Raji (cell line): ENCODE measurements at regions not wholly inside any gene's neighbourhood (a gene's known extent, or its start where the extent isn't known, plus 50 kb on each side); places are given as distances from the start of the nearest gene placed in this dataset.

Experiments used
- POLR2A ChIP-seq: IDR thresholded peaks from 2 replicates; pipeline ENCODE4 v1.6.1; 2011; ENCODE audit warnings: low read depth, low read length, control low read depth; ENCODE audit not compliant: insufficient read depth

DNA sequence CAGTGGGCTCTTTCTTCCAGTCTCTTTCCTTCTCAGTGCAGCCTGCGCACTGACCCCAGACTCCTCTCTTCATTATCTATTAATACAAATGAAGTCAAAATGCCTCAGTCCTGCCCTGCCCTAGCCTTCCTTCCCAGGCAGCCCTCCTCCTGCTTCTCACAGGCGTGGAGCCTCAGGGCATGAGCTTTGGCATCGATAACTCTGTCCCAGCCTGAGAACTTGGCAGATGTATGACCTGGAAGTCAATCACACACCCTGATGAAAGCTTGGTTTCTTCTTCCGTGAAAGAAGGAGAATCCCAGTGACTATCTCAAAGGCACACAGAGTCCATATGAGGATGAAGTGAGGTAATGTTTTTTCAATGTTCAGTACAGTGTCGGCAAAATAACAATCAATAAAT, 600.7 kb upstream of the ID2 start:
- TF ChIP-seq POLR2A: no peak

DNA sequence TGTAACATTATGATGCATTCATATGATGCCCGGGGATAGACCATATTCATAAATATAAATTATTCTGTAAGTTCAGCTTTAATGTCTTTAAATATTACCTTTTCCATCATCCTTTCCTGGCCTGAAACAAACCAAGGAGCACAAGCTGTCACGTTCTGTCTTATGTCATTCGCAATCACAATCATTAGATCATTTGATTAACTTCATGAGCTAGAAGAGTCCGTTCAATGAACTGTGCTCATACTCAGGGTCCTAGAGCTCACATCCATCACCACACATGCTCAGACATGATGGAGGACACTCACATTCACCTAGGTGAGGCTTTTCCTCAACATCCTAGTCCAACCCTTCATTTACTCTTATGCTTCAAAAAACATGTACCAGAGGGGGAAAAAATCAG, 599.0 kb upstream of the ID2 start:
- no peak for TF ChIP-seq POLR2A

DNA sequence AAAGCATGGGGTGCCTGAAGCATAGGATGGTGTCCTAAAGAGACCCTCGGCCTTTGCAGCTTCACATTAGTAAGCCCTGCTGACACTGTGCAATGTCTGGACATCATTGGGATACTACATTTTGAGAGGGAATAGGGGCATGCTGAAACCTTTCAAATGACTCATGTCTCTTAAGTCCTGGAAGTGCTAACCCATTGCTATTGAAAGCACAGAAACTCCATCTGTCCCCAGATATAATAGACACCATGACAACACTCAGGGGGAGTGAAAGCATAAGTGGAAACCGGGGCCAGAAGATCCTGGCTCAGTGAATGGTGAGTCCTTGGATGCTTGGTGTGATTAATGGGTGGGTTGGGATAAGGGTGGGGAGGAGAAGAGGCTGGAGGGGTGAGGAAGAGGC, 595.5 kb upstream of the ID2 start:
- TF ChIP-seq POLR2A: no peak

DNA sequence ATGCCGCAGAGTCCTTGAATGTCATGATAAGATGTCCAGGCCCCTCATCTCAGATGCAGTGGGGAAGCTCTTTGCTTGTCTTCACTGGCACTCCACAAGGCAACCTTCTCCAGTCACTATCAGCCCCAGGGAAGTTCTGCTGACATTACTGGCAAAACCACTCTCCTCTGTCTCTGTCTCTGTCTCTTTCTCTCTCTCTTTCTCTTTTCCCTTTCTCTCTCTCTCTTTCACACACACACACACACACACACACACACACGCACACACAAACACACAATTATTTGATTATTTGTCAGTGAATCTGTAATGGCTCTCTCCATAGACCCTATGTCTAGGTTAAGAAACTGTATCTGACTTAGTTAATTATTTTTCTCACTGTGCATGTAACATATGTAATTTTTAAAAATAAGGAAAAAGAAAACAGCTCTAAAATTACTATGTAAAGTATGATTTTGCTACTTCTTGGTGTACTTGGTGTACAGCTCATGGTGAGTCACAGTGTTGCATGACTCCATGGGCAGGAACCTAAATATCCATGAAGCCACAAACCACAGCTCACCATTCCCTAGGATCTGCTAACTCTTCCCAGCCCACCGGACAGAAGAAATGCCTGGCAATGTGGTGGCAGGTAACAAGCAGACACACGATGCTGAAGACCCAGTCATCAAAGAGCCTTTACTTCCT, 594.9 kb upstream of the ID2 start:
- TF ChIP-seq POLR2A: no peak

DNA sequence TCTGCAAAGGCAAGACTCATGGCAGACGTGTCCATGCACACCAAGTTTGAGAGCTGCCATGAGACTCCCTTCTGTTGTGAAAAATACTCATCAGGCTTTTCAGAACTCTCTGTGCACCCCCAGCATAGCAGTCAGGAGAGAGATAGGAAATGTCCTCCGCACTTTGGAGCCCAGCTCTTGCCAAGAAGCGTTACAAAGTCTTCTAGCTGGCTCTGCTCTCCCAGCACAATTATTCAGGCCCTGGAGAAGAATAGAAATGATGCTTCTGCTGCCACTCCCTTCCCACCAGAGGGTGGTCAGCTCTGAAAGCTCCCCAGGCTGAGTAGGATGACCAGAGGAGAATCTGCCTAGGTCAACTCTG, 594.4 kb upstream of the ID2 start:
- no peak for TF ChIP-seq POLR2A

DNA sequence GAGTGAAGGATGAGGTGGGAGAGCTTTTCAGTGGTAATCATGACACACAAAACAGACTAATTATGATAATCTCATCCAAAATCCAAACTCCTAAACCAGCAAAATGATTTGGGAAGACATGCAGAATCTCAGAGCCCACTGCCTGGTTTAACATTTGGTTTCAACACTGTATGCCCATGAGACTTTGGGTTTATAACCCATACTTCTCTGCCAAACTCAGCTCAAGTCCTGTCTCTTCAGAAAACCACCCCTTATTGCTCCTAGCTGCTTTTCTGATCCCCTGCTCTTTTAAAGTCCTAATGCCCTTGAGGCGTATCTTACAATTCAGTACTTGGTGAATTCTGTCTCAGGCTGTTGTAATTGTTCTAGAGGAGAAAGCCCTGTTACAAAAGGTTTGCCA, 593.0 kb upstream of the ID2 start:
- TF ChIP-seq POLR2A: no peak

DNA sequence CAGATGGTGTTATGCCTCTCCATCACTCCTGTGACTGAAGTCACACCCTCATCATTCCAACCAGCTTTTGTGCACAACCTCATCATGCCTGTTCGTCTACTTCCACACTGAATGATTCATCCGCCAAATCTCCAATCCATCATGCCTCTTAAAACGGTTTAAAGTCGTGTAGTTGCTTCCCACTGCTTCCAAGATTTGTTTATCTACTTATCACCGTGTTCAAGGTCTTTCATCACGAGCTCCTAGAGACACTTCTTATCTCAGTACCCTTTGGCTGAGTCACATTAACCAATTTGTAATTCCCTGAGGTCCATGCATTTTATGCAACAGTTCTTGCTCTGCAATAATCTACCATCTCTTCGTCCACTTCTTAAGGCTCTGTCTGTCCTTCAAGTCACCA, 592.3 kb upstream of the ID2 start:
- TF ChIP-seq POLR2A: no peak

DNA sequence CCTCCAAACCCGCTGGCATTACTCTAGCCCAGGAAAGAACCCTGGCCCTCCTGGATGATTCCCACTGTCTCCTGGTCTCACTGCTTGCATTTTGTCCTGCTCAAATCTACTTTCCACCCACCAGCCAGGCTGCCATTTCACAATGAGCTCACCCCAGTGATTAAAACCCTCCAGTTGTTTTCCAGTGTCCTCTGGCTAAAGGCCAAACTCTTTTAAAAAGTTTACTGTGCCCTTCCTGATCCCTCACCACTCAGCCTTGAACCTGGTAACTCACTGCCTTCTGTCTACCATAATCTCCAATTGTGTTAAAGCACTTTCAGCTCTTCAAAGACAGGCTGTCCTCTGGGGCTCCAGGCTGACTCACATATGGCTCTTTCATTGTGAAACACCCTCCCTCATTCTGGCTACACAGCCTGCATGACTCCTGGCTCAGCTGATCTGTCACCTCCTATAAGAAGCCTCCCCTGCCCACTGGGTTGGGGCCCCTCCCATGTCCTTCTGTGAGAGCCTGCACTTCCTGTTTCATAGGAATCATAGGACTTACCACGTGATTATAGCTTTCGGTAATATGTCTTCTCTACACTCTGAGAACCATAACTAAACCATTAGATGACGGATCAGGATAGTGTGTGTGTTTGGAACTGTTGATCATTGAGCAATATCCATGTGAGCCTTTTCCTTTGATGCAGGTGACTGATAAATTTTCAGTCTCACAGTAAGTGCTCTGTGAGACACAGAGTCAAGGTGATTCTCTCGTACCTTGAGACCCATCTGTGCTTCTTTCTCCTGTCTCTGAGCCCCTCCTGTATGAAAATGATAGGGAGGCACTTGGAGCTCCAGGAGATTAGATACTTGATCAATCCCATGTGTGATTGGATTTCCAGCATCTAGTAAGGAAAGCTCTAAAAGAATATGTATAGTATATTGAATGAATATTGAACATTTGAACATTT, 590.8 kb upstream of the ID2 start:
- TF ChIP-seq POLR2A: no peak

DNA sequence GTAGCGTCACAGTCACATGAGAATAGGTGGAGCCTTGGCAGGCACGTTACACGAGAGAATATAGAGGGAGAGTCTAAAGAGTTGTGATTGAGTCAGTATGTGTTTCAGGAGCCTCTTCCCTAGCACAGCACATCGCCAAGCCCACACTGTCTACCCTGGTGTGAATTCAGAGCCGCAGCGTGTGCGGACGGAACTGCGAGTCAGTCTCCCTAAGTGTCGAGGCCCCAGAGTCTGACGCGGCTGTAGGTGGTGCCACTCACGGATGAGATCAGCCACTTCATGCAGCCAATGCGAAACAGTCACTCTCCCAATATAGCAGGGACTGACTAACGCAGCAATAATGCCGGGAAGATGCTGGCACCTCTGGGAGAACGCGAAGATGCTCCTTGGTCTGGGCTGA, 587.3 kb upstream of the ID2 start:
- TF ChIP-seq POLR2A: no peak

DNA sequence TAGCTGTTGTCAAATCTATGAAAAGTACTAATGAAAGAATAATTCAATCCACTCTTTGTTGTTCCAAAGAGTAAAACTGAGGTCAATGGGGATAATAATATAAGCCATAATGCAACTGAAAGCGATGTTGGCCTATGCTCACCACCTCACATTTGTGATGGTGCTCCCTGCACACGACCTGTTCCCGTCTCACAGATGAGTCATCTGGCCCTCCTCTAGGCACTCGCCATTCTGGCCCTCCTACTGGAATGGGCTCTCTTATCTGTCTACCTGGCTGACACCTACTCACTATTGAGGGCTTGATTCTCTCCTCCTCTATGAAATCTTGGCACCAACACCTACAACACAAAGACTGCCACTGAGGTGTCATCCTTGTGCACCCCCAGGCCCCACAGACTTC, 585.9 kb upstream of the ID2 start:
- TF ChIP-seq POLR2A: no peak

DNA sequence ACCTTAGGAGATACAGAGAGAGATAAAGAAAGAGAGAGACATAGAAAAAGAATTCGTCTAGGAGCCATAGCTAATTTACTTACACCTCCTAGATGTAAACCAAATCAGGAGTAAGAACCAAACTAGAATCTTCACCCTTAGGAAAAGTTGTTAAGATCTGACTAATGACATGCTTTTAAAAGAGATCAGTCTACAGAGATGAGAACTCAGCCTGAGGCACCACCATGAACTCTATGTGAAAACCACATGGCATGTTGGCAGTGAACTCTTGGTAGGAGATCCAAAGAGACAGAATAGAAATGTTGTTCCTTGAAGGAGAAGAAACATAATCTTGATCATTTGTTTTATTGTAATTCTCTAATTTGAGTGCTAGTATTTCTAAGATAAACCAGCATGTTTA, 585.4 kb upstream of the ID2 start:
- no peak for TF ChIP-seq POLR2A

DNA sequence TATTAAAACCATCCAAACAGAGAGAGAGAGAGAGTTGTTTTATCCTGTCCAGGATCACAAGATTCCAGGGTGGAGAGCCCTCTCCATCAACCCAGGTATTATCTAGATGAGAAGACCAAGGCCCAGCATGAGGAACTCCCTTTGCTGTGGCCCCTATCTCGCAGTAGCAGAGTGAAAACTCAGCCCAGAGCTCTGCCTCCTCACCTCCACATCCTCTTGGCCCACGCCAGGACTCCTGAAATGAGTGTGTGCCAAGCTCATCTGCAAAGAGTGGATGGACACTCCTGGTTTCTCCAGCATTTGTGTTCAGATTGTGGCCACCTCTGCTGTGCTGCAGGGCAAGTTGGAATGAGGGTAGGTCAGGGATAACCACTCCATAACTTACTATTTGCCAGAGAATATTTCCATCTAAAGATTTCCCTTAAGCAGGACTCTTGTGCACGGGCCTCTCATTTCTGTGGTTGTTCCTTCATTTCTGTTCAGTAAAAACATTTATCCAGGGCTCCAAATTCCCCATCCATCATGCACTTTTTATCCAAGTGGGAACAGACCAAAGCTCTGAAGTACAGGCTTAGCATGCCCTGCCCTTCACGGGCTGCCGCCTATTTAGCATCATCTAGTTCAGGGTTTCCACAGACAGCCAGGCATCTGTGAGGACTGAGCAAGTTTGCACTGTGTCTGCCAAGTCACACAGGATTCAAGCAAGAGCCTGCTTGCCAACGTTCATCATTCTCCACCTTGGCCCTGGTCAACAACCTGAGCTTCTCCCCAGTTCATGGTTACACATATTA, 583.2 kb upstream of the ID2 start:
- no peak for TF ChIP-seq POLR2A

DNA sequence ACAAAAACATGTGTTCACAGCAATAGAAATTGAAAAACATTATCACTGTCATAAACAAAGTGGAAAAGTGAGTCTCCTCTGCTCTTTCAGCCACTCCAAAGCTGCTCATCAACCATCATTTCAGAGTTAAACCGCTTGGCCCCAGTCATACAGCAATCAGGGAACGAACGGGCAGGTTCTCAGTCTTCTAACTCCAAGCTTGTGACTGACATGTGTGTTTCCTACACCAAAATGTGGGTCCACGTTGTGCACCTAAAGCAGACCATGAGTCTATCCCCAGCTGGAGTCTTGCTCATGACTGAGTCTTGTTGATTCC, 582.6 kb upstream of the ID2 start:
- no peak for TF ChIP-seq POLR2A

DNA sequence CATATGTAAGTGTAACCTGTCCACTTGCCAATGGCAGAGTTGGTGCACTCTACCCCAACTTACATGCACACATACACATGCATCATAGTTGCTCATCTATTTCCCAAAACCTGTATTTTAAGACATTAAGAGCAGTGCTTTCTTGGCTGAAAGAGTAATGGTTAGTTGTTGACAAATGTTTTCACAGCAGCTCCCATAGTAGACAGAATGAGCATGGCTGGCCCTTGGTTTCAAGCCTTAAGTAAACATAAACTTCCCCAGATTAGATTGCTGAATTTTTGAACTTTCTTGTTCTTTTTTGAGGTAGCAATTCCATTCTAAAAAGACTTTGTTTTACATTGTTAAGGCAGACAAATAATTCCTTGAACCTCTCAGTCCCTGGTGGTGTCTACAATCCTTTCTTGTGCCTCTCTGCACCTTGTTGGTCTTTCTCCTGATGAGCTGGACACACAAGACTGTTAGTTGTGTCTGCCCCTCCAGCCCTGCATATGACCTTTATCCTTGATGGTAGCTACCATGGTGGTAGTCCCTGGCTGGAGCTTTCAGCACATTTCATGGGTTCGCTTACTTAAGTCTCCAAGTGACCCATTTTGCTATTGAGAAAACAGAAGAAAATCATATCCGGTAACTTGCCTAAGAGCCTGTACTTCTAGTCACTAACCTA, 580.1 kb upstream of the ID2 start:
- no peak for TF ChIP-seq POLR2A

DNA sequence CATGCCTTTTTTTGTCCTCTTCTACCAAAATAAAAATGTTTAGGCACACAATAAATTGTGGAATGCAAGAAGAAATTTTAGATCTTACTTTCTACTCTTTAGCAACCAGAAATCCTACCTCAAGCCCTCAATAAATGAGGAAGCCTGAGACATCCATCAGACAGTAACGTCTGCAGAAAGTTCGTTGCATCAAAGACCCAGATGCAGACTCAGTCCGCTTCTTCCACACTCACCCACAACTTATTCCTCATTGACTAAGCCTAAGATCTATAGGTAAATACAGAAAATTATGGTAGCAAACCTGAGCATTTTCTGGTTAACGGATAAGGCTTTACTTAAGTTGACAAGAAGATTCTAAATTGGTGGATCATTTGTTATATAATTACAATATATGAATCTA, 579.4 kb upstream of the ID2 start:
- TF ChIP-seq POLR2A: no peak
